MM.1S (cell line): ENCODE measurements at regions not wholly inside any gene's neighbourhood (a gene's known extent, or its start where the extent isn't known, plus 50 kb on each side); places are given as distances from the start of the nearest gene placed in this dataset.

Experiments used
- DNase-seq: peaks from one replicate; pipeline ENCODE4 v3.0.0-alpha.2; 2015
- H2AFZ ChIP-seq: fragments of 300-600 bp; sonication (generic); 2 replicates; pipeline ENCODE4 v1.6.0; 2016; ENCODE audit warnings: antibody characterized with exemption, low read length
- H3F3A ChIP-seq: fragments of 300-600 bp; sonication (generic); 2 replicates; pipeline ENCODE4 v1.6.1; 2016; ENCODE audit warnings: mild to moderate bottlenecking, antibody characterized with exemption, low read length, moderate library complexity, mixed read lengths; ENCODE audit not compliant: insufficient read depth
- H3K27ac ChIP-seq: fragments of 300-600 bp; sonication (generic); 2 replicates; pipeline ENCODE4 v1.5.1; 2016; ENCODE audit warnings: mild to moderate bottlenecking, low read length
- H3K27me3 ChIP-seq: fragments of 300-600 bp; sonication (generic); replicated peaks from 2 replicates; pipeline ENCODE4 v1.6.0; 2016; ENCODE audit warnings: low read length; ENCODE audit not compliant: insufficient read depth
- H3K36me3 ChIP-seq: fragments of 300-600 bp; sonication (generic); replicated peaks from 2 replicates; pipeline ENCODE4 v1.6.1; 2016; ENCODE audit warnings: mild to moderate bottlenecking, low read length, mixed read lengths; ENCODE audit not compliant: insufficient read depth
- H3K4me1 ChIP-seq: fragments of 300-600 bp; sonication (generic); 2 replicates; pipeline ENCODE4 v1.6.1; 2016; ENCODE audit warnings: low read length, mixed read lengths
- H3K4me2 ChIP-seq: fragments of 300-600 bp; sonication (generic); 2 replicates; pipeline ENCODE4 v1.6.0; 2016; ENCODE audit warnings: low read depth, low read length
- H3K4me3 ChIP-seq: fragments of 300-600 bp; sonication (generic); 2 replicates; pipeline ENCODE4 v1.5.1; 2016; ENCODE audit warnings: low read length, mixed read lengths
- H3K79me2 ChIP-seq: fragments of 300-600 bp; sonication (generic); 2 replicates; pipeline ENCODE4 v1.6.1; 2016; ENCODE audit warnings: mixed run types, low read length, mixed read lengths
- H3K9ac ChIP-seq: fragments of 300-600 bp; sonication (generic); 2 replicates; pipeline ENCODE4 v1.6.1; 2016; ENCODE audit warnings: low read length, mixed read lengths
- H3K9me2 ChIP-seq: fragments of 300-600 bp; sonication (generic); replicated peaks from 2 replicates; pipeline ENCODE4 v1.6.1; 2016; ENCODE audit warnings: mild to moderate bottlenecking, low read length, mixed read lengths; ENCODE audit not compliant: insufficient read depth
- H3K9me3 ChIP-seq: fragments of 300-600 bp; sonication (generic); replicated peaks from 2 replicates; pipeline ENCODE4 v1.6.1; 2016; ENCODE audit warnings: mild to moderate bottlenecking, low read length, mixed read lengths; ENCODE audit not compliant: insufficient read depth
- H4K20me1 ChIP-seq: fragments of 300-600 bp; sonication (generic); 2 replicates; pipeline ENCODE4 v1.6.1; 2016; ENCODE audit warnings: mild to moderate bottlenecking, low read length, moderate library complexity, mixed read lengths; ENCODE audit not compliant: insufficient read depth
- CTCF ChIP-seq: fragments of 300-600 bp; sonication (generic); IDR thresholded peaks from 2 replicates; pipeline ENCODE4 v1.5.1; 2016; ENCODE audit warnings: antibody characterized with exemption, low read length, mixed read lengths
- EZH2 ChIP-seq: fragments of 300-600 bp; sonication (generic); optimal IDR thresholded peaks from 2 replicates; pipeline ENCODE3; 2017; ENCODE audit warnings: low read depth, mild to moderate bottlenecking, antibody characterized with exemption, low read length, mixed read lengths
- EZH2phosphoT487 ChIP-seq: fragments of 300-600 bp; sonication (generic); IDR thresholded peaks from 2 replicates; pipeline ENCODE4 v1.6.1; 2018; ENCODE audit warnings: antibody characterized with exemption, low read length

GRCh38 chr10:3523309-3524050 is 261.5 kb downstream of the KLF6 start:
- H3K9me2 ChIP-seq = no peaks in the 10 kb centered on the region
- no peak for DNase-seq
- H4K20me1 ChIP-seq = no peaks in the 10 kb centered on the region
- H3K4me3 ChIP-seq = no peak overlapping the region
- TF ChIP-seq CTCF (no peak), EZH2phosphoT487 (no peak), EZH2 (no peak)
- no peak overlapping the region for H3K27ac ChIP-seq
- no peaks in the 10 kb centered on the region for H3K79me2 ChIP-seq
- no peaks in the 10 kb centered on the region for H3K36me3 ChIP-seq
- H3K27me3 ChIP-seq = no peaks in the 10 kb centered on the region
- H3K9ac ChIP-seq = no peak overlapping the region
- H3K4me1 ChIP-seq = no peaks in the 10 kb centered on the region
- H2AFZ ChIP-seq = no peak overlapping the region
- H3K4me2 ChIP-seq = no peak overlapping the region
- no peaks in the 10 kb centered on the region for H3K9me3 ChIP-seq
- no peaks in the 10 kb centered on the region for H3F3A ChIP-seq

GRCh38 chr10:3516923-3517255 is 268.1 kb downstream of the KLF6 start:
- Histone ChIP-seq H2AFZ (no peak overlapping the region), H3K27me3 (no peaks in the 10 kb centered on the region)

GRCh38 chr10:3516234-3516922 is 268.6 kb downstream of the KLF6 start:
- H2AFZ ChIP-seq = no peak overlapping the region
- H3F3A ChIP-seq = no peaks in the 10 kb centered on the region
- DNase-seq = no peak
- no peak overlapping the region for H3K4me2 ChIP-seq
- no peaks in the 10 kb centered on the region for H4K20me1 ChIP-seq
- H3K27me3 ChIP-seq = no peaks in the 10 kb centered on the region
- H3K27ac ChIP-seq = no peak overlapping the region
- no peaks in the 10 kb centered on the region for H3K9me3 ChIP-seq
- no peak overlapping the region for H3K9ac ChIP-seq
- no peaks in the 10 kb centered on the region for H3K4me1 ChIP-seq
- no peaks in the 10 kb centered on the region for H3K79me2 ChIP-seq
- no peak overlapping the region for H3K4me3 ChIP-seq
- no peak for TF ChIP-seq CTCF
- TF ChIP-seq EZH2 = no peak
- no peak for TF ChIP-seq EZH2phosphoT487
- no peaks in the 10 kb centered on the region for H3K36me3 ChIP-seq
- H3K9me2 ChIP-seq = no peaks in the 10 kb centered on the region

More at GRCh38 chr10:3516923-3517255, 268.1 kb downstream of the KLF6 start:
- Histone ChIP-seq H3K79me2 (no peaks in the 10 kb centered on the region), H3K9ac (no peak overlapping the region), H4K20me1 (no peaks in the 10 kb centered on the region), H3K4me2 (no peak overlapping the region), H3K4me3 (no peak overlapping the region), H3K9me3 (no peaks in the 10 kb centered on the region), H3K36me3 (no peaks in the 10 kb centered on the region), H3K4me1 (no peaks in the 10 kb centered on the region), H3F3A (no peaks in the 10 kb centered on the region), H3K27ac (no peak overlapping the region), H3K9me2 (no peaks in the 10 kb centered on the region)
- no peak for TF ChIP-seq EZH2phosphoT487
- no peak for TF ChIP-seq EZH2
- TF ChIP-seq CTCF = no peak
- DNase-seq = no peak
